GM19438 (cell line): ENCODE measurements at regions not wholly inside any gene's neighbourhood (a gene's known extent, or its start where the extent isn't known, plus 50 kb on each side); places are given as distances from the start of the nearest gene placed in this dataset.

ENCODE experiments used
- ATAC-seq: cut with Tn5 transposase; IDR thresholded peaks from one replicate; pipeline ENCODE4 v1.9.1; 2021; ENCODE audit warnings: low read depth; ENCODE audit not compliant: unreplicated experiment

DNA sequence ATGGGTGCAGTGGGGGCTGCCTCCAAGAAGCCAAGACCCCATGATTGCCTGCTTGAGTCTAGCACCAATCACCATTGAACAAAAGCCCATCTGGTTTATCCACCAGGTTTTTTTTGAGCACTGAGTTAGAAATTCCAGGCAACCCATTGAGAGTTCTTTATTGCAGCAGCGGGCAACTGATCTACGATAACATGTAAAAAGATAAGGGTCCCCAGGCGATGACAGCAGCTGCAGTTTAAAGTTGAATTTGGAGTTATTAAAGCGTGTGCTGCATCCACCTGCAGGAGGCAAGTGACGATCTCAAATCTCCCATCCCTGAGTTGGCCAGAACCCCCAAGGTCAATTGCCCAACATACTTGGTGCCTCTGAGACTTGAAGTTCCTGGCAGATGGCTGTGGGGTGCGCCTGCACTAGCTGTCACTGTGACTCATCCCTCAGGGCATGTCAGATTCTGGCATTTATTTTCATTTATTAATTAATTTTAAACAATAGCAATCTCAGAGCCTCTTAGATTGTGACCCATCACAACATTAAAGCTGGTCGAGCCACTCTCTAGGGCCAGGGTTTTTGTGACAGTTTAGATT, 290.4 kb upstream of the SULF2 start:
- no peak for ATAC-seq

DNA sequence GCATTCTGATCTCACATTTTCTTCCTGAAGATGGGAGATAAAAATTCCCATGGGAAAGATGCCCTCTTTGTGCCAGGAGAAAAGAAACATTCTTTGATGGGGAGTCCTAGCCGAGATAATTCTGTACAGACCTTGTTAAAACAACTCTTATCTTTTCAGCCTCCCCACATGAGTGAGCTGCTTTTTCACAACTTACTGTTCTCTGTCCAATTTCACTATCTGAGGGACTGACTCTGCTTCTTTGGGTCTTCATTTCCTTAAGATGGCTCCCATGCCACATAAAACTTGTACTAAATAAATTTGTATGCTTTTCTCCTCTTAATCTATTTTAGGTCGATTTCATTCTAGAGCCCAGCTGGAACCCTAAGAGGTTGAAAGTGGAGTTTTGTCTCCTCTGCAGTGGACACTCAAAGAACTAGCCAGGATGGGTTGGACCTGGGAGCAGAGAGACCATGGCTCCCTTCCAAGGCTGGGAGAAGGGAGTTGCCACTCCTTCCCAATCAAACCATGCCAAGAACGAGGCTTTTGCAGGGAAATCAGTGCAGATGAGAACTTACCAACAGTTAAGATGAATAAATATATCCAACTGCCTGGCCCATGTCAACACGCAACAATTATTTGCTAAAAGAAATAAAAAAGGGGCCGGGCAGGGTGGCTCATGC, 285.8 kb upstream of the SULF2 start:
- no peak for ATAC-seq

DNA sequence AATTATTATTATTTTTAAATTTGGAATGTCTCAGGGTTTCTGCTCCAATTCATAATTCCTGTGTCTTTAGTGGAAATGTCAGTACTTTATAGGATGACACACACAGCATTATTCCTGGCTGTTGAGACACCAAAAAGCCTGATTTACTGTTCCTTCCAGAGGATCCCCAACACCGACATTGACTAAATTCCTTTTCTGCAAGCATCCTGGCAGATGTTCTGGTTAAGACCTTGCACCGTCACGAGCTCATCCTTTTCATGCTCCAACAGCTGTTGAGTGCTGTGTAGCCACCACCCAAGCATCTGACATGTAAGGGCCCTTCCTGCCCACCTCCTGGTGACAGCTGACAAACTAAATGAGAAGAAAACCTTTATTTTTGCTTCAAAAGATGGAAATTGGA, 284.3 kb upstream of the SULF2 start:
- no peak for ATAC-seq

DNA sequence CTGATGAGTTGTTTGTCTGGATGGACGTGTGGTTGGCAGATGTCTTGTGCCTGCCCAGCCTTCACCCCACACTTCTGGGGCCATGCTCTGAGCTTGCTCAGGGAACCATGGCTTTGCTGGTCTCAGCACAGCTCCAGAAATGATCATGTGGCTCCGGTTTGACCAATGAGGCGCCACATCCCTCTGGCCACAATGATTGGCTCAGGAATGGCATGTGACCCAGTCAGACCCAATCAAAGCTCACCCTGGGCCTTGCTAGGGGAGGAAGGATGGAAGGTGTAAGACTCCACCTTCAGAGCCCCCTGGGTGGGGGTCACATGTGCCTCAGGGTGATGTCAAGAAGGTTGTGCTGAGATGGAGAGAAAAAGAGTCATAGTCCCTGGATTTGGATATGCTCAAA, 281.6 kb upstream of the SULF2 start:
- ATAC-seq = no peak

DNA sequence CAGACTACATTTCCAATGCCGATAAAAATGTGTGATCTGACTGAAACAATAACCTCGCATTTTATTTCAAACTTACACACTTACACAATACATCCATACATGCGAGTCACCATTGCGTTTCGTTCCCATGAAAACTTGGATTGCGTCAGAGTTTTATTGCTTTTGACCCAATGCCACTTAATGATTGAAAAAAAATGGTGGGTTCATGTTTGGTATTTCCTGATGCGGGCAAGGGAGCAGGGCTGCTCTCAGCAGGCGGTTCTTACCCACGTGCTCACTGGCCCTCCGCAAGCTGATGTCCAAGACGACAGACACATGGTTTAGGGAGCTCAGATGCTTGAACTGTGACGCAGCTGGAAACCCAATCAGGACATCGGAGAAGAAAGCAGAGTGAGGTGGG, 281.0 kb upstream of the SULF2 start:
- no peak for ATAC-seq

DNA sequence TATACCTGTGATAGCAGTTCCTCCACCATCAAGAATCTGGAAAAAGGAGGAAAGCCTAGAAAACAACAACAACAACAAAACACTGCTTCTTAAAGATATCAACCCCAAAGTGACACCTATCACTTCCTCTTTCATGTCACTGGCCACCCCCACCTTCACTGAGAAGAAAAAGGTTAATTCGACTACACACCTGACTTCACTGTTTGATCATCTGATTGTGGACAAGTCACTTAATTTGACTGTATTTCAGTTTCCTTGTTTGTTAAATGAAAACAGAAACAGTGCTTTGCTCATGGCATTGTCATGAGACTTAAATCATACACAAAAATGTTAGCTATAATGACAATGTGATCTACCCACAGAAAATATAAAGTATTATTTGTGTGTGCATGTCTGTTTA, 280.6 kb upstream of the SULF2 start:
- no peak for ATAC-seq

DNA sequence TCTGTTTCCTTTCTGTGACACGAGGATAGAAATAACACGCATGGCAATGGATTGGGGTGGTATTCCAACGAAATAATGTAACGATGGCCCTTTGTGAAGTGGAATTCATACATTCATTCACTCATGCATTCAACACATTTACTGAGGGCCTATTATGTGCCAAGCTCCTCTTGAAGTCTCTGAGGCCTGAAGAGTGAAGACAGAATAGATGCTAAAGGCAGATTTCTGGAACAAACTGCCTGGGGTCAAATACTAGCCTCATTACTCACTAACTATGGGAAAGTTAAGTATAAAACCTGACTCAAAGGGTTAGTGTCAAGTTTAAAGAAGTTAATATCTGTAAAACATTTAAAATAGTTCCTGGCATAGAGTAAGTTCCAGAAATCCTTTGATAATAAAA, 279.6 kb upstream of the SULF2 start:
- ATAC-seq = no peak

DNA sequence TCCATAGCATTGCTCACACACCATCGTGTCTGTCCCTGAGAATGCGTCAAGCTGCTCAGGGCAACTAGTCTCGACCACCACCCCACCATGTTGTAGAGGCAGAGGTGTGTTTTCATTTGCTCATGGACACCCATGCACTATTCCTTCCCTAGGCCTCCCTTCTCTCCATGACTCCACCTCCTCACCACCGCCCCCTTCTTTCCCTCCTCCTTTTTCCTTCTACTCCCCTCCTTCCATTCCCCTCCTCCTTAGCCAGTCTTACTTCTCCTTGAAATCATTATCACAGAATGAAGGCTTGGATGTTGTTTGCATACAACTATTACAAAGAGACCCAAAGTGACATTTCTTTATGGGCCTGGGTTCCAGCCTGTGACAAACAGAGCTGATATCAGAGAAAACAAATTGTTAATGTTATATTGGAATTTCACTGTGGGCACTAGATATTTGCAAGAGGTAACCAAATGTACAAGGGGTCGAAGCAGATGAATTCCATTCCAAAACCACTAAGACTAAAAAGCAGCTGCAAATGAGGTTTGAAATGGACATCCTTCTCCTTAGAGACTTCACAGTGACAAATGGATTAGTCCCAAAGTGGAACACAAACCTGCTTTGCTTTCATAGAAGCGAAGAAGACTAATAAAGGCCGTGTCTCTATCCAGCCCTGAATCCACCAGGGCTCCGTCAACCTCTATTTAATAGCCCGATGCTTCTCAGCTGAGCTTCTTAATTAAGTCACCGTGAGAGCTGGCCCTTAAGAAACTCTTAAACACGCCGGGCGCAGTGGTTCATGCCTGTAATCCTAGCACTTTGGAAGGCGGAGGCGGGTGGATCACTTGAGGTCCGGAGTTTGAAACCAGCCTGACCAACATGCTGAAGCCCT, 275.8 kb upstream of the SULF2 start:
- ATAC-seq = no peak

DNA sequence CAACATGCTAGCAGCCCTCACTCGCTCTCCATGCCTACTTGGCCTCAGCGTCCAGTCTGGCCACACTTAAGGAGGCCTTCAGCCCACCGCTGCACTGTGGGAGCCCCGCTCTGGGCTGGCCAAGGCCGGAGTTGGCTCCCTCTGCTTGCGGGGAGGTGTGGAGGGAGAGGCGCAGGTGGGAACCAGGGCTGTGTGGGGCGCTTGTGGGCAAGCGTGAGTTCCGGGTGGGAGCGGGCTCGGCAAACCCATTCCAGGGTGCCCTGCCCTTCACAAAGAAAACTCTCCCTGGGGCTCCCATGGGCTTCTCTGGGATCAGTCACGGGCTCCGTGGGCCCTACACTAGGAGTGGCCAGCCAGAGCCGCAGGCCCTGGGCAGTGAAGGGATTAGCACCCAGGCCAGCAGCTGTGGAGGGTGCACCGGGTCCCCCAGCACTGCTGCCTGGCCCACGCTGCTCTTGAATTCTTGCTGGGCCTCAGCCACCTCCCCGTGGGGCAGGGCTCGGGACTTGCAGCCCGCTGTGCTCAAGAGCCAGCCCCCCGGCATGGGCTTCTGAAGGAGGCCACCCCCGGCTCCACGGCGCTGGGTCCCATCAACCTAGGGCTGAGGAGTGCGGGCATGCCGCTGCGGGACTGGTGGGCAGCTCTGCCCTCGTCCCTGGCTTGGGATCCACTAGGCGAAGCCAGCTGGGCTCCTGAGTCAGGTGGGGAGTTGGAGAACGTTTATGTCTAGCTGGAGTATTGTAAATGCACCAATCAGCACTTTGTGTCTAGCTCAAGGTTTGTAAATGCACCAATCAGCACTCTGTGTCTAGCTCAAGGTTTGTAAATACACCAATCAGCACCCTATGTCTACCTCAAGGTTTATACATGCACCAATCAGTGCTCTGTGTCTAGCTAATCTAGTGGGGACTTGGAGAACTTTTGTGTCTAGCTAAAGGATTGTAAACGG, 273.6 kb upstream of the SULF2 start:
- no peak for ATAC-seq

DNA sequence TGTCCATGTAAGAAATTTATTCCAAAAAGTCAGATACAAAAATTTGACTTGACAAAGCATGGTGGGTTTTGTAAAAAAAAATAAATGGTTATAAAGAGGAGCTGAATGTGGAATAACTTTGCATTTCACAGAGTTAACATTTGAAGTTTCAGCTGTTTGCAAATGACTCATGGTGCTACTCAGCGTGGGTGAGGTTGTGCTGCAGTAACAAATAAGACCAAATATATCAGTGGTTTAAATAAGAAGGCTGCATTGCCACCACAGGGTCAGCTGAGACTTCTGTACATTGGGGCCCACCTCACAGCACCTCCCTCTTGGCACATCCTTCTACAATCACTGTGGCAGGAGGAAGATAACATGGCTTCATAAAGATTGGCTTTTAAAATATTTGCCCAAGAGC, 272.5 kb upstream of the SULF2 start:
- no peak for ATAC-seq

DNA sequence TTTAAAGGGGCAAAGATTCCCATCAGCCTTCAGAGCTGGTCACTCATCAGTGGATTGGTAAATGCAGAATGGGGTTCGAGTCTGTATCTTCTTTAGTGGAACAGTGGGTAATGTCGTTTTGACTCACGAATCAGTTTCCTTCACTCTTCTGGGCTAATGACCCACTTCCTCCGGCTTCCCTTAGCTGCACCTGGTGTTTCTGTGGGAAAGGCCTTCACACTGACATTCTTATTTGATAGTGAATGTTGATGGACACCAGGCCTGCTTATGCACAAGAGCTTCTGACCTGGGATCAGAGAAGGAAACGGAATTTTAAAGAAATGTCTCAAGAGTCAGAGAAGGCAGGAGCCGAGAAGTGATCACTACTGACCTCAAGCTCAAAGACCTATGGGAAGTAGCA, 272.0 kb upstream of the SULF2 start:
- no peak for ATAC-seq

DNA sequence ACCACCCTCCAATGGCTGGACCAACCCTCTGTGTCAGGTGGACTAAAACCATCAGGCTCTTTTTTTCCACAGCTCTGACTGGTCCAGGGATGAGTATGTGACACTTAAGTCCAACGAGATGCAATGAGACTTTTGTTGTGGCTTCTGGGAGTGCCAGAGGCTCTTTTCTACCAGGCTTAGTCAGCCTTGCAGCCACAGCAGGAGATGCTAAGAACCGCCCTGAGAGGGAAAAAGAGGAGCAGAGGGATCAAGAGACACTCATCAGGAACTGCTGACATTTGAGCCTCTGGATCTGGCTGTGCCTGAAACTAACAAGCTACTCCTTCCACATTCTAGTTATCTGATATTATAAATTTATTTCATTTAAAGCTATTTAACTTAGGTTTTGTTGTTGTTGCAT, 270.9 kb upstream of the SULF2 start:
- no peak for ATAC-seq

DNA sequence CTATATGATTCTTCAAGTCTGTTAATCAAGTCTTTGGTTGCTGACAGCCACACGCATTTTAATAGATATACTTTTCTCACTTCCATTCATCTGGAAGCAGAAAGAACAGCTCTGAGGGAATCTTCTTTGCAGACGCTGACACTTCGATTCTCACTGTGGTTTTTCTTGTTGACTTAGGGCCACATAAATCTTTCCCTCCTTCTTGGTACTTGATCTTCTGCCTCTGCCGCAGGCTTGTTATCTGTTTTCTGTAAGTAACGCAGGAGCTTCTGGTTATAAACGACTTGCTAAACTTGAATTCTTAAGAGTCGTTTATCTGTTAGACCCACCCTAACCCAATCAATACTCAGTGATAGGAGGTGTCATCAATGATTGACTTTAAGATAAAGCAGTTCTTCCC, 268.8 kb upstream of the SULF2 start:
- no peak for ATAC-seq

DNA sequence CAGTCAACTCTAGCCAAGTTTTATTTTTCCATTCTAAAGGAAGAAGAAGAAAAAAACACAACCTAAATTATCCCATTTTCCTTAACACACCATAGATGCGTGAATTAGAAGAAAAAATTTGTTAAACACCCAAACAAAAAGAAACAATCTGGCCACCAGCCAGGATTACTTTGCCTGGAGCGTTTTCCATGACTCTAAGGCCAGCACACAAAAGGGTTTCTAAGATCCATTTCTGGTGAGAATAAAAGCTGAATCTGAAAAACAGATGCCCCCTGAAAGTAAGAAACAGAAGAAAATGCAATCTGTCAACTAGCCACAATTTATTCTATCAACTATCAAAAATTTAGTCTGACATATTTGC, 267.2 kb upstream of the SULF2 start:
- ATAC-seq = no peak

DNA sequence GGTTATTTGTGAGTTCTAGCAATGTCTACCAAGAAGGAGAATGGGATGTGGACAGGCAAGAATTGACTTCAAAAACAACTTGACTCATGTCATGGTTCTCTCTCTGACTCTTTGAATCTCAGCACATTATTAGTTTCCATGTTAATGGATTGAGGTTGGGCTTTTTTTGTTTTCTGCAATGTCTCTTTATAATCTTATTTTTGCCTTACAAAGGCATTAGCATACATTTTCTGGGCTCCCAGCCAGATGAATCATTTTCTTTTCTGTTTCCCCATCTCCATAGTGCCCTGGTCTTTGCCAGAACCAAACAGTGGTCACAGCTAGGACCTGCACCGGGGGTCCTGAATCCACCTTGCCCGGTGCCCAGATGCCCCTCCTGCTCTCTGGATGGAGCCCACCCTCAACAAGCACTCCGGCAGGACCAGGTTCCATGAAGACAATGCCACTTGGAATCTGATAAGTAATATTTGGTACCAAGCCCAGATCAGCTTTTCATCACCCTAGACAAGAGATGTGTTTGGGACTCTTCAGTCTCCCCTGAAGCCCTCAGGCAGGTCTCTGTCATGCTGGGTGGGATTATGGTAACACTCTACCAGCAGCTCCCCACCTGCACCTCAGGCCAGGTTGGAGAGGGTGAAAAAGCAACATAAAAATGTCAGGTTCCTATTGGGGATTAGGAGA, 266.7 kb upstream of the SULF2 start:
- ATAC-seq = no peak

DNA sequence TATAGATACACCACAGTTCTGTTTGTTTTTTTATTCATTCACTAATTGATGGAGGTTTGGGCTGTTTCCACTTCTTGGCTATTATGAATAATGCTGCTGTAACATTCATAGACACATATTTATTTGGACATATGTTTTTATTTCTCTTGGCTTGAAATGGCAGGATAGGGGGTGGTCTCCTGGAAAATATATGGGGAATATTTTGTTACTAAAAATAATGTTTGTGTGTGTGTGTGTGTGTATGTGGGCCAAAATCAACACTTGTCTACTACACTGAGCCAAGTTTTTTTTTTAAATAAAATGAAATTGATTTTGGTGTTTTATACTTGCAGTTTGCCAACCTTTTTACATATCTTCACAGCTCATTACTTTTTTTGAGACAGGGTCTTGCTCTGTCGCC, 264.4 kb upstream of the SULF2 start:
- ATAC-seq = no peak

DNA sequence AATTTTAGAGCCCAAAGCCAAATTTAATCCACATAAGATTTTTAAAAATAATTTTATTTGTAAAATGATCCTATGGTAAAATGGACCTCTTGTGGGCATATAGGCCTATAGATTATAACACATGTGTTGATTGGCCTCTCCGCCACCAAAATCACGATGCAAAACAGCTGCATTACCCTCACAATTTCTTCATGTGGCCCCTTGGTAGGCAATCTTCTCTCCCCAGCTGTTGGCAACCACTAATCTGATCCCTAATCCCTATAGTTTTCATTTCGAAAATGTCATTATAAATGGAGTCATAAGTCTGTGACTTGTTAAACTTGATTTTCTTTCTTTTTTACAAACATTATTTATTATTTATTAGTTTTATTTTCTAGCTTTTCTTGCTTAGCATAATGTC, 263.9 kb upstream of the SULF2 start:
- ATAC-seq = no peak

DNA sequence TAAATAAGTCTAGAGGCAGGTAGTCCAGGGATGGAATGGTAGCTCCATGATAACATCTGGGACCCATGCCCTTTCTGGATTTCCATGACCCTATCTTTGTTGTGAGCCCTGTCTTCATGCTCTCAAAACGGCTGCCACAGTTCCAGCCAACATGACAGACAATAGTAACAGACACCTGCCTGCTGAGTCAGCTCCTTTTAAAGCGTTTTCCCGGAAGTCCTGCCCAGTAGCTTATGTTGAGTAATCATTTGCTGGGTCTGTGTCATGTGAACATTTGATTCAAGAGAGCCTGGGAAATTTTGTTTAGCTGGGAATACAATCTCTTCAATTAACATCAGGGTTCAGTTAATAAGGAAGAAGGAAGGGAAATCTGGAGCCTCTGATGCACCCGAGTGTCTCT, 262.2 kb upstream of the SULF2 start:
- no peak for ATAC-seq

DNA sequence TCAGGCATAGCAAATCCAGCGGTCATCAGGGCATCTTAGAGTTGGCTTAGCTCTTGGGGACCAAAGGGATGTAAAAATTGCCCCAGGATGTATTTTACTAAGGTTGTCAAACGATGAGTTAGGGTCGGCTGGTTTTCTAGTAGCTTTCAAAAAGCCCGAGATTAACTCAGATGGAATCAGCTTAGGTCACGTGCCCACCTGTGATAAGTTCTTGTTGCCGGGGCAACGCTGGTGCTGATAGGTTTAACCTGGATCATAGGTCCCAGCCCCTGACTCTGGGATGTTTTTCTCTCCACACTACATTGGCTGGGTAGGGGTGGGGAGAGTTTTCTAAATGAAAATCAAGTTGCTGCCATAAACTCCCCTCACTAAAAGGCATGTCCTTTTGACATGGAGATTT, 257.3 kb upstream of the SULF2 start:
- ATAC-seq = no peak

DNA sequence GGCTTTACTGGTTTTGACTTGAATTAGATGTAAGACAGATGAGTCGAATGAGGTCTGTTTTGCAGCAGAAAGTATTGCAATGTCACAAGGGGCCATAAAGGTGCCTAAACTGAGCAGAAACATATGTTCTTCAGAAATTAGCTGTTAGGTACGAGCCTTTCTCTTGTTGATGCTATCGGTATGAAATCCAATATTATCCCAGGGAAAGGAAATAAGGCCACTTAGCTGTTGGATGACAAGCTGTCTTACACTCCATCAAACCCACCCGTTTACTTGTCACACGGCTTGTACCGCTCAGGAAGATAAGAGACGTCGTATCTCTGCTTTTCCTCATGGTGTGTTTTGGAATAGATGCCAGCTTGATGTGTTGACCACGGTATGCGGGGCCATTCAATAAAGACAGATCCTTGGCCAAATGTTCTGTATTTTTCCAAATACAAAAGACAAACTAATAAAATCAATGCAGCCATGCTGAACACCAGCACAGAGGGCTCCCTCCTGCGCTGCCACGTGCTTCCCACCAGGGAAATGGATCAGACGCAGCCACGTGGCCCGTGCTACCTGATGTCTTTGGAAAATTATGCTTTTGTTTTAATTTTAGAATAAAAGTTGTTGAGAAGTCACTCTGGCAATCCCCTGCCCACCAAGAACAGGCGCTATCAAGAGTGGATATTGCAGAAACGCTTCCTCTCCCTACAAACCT, 255.9 kb upstream of the SULF2 start:
- no peak for ATAC-seq
